ENCODE measurements at regions not wholly inside any gene's neighbourhood (a gene's known extent, or its start where the extent isn't known, plus 50 kb on each side); places are given as distances from the start of the nearest gene placed in this dataset.
"Not testable (repeated sequence)": the region's sequence is repeated elsewhere in the genome, so short reads cannot be mapped to it uniquely, and the experiment has no call there.

GRCh38 chr1:38787041-38787440 lies 72.5 kb downstream of the RRAGC start:
- DNase-seq = no peak

GRCh38 chr1:38786040-38786436 lies 73.5 kb downstream of the RRAGC start:
- no peak for DNase-seq

- DNase-seq = no peak
These were observed 74.1 kb downstream of the RRAGC start for GRCh38 chr1:38785285-38786039.

GRCh38 chr1:38784452-38785284 lies 74.9 kb downstream of the RRAGC start:
- DNase-seq = no peak

- DNase-seq = no peak
These were observed 75.8 kb downstream of the RRAGC start for GRCh38 chr1:38783640-38784229.

- DNase-seq = no peak
These were observed 77.5 kb downstream of the RRAGC start for GRCh38 chr1:38781872-38782617.

- DNase-seq = no peak
These were observed 79.4 kb downstream of the RRAGC start for GRCh38 chr1:38780133-38780532.

GRCh38 chr1:38779491-38779890 lies 80.1 kb downstream of the RRAGC start:
- no peak for DNase-seq

- DNase-seq = no peak
These were observed 81.1 kb downstream of the RRAGC start for GRCh38 chr1:38778521-38778920.

- DNase-seq = no peak
These were observed 81.5 kb downstream of the RRAGC start for GRCh38 chr1:38778051-38778450.

- DNase-seq = no peak
These were observed 82.1 kb downstream of the RRAGC start for GRCh38 chr1:38777464-38777957.

GRCh38 chr1:38776466-38777065 lies 83.0 kb downstream of the RRAGC start:
- DNase-seq = no peak

GRCh38 chr1:38775175-38775845 lies 84.3 kb downstream of the RRAGC start:
- no peak for DNase-seq

GRCh38 chr1:38773483-38773882 lies 86.1 kb downstream of the RRAGC start:
- no peak for DNase-seq

- no peak for DNase-seq
These were observed 86.6 kb downstream of the RRAGC start for GRCh38 chr1:38772953-38773352.

- no peak for DNase-seq
These were observed 87.5 kb downstream of the RRAGC start for GRCh38 chr1:38772026-38772425.

GRCh38 chr1:38770516-38771173 lies 88.9 kb downstream of the RRAGC start:
- DNase-seq = not testable (repeated sequence)

- DNase-seq = no peak
These were observed 93.4 kb downstream of the RRAGC start for GRCh38 chr1:38766125-38766524.

- DNase-seq = no peak
These were observed 96.5 kb downstream of the RRAGC start for GRCh38 chr1:38763121-38763520.

- no peak for DNase-seq
These were observed 99.0 kb downstream of the RRAGC start for GRCh38 chr1:38760562-38760961.

GRCh38 chr1:38758820-38759219 lies 100.8 kb downstream of the RRAGC start:
- no peak for DNase-seq
